K562 (cell line): ENCODE measurements at regions not wholly inside any gene's neighbourhood (a gene's known extent, or its start where the extent isn't known, plus 50 kb on each side); places are given as distances from the start of the nearest gene placed in this dataset.
A peak's percentile ranks its signal among the peaks of the same experiment; 100 is the strongest.

Experiments used
- BCOR ChIP-seq: fragments of 450-650 bp; IDR thresholded peaks from 2 replicates; pipeline ENCODE4 v1.6.1; 2016
- CBX1 ChIP-seq: sonication (generic); IDR thresholded peaks from 2 replicates; pipeline ENCODE4 v1.6.1; 2016; ENCODE audit warnings: antibody characterized with exemption, low read depth, mild to moderate bottlenecking
- CSDE1 ChIP-seq, 2 experiments: fragments of 450-650 bp; IDR thresholded peaks; 2 replicates each; pipeline ENCODE4 v1.6.1; 2016; ENCODE audit warnings: mild to moderate bottlenecking in 1 of 2
- CTCF ChIP-seq, 3 experiments: IDR thresholded peaks in 2 of 3; conservative IDR thresholded peaks in 1 of 3; 2 replicates each; pipeline ENCODE4 v1.5.1; 2011 to 2012; ENCODE audit warnings: low read length in 3 of 3, mild to moderate bottlenecking in 3 of 3, control low read depth in 2 of 3, improper control_type of control experiment in 1 of 3, inconsistent platforms in 1 of 3, low read depth in 1 of 3, mixed read lengths in 1 of 3, moderate library complexity in 1 of 3; ENCODE audit not compliant: insufficient read depth in 2 of 3
- CTCFL ChIP-seq: IDR thresholded peaks from 2 replicates; pipeline ENCODE4 v1.6.1; 2011; ENCODE audit warnings: borderline replicate concordance, low read depth, mild to moderate bottlenecking, moderate library complexity, low read length; ENCODE audit not compliant: insufficient read depth, poor library complexity, severe bottlenecking
- ETV6 ChIP-seq, 3 experiments: fragments of 150-350 bp in 1 of 3; sonication (generic) in 1 of 3; formaldehyde crosslinking in 1 of 3; IDR thresholded peaks; 2 replicates each; pipeline versions ENCODE4 v1.6.1 to v1.8.0; 2014 to 2022; ENCODE audit warnings: borderline replicate concordance in 2 of 3, low read depth in 2 of 3, antibody characterized with exemption in 1 of 3, low read length in 1 of 3, mild to moderate bottlenecking in 1 of 3, missing genetic modification reagents in 1 of 3
- KDM4B ChIP-seq, 2 experiments: fragments of 450-650 bp in 1 of 2; sonication (generic) in 1 of 2; IDR thresholded peaks; 2 replicates each; pipeline ENCODE4 v1.6.1; 2016 to 2017; ENCODE audit warnings: borderline replicate concordance in 2 of 2, antibody characterized with exemption in 1 of 2, low read depth in 1 of 2, mild to moderate bottlenecking in 1 of 2
- MCM5 ChIP-seq: fragments of 450-650 bp; IDR thresholded peaks from 2 replicates; pipeline ENCODE4 v1.6.1; 2016; ENCODE audit warnings: low read depth
- MTA3 ChIP-seq: fragments of 450-650 bp; formaldehyde crosslinking; IDR thresholded peaks from 2 replicates; pipeline ENCODE4 v1.6.1; 2017; ENCODE audit warnings: mild to moderate bottlenecking, borderline replicate concordance
- NRF1 ChIP-seq, 2 experiments: fragments of 450-650 bp; IDR thresholded peaks in 1 of 2; conservative IDR thresholded peaks in 1 of 2; 2 replicates each; pipeline ENCODE4 v1.6.1; 2014; ENCODE audit warnings: mild to moderate bottlenecking in 2 of 2
- RBFOX2 ChIP-seq: fragments of 200-400 bp; formaldehyde crosslinking; IDR thresholded peaks from 2 replicates; pipeline ENCODE4 v1.6.1; 2017; ENCODE audit warnings: low read depth, mild to moderate bottlenecking, low read length, moderate library complexity
- RFX7 ChIP-seq: fragments of 250-450 bp; sonication (Bioruptor Pico); IDR thresholded peaks from 2 replicates; pipeline ENCODE4 v1.5.1; 2021; ENCODE audit warnings: mild to moderate bottlenecking
- SMARCA4 ChIP-seq: fragments of 450-650 bp; IDR thresholded peaks from 2 replicates; pipeline ENCODE4 v1.6.1; 2016
- SP1 ChIP-seq: sonication (generic); formaldehyde crosslinking; IDR thresholded peaks from 2 replicates; pipeline ENCODE4 v1.8.1; 2022; ENCODE audit warnings: mild to moderate bottlenecking, missing genetic modification reagents
- SPI1 ChIP-seq: IDR thresholded peaks from 2 replicates; pipeline ENCODE4 v1.6.1; 2011; ENCODE audit warnings: low read depth, low read length, control low read depth, borderline replicate concordance
- STAG1 ChIP-seq: sonication (generic); formaldehyde crosslinking; IDR thresholded peaks from 2 replicates; pipeline ENCODE4 v1.5.0; 2020; ENCODE audit warnings: missing genetic modification reagents, borderline replicate concordance
- THAP7 ChIP-seq: fragments of 250-450 bp; sonication (Bioruptor Pico); IDR thresholded peaks from 2 replicates; pipeline ENCODE4 v1.5.0; 2021
- YY1 ChIP-seq, 3 experiments: IDR thresholded peaks; 2 replicates each; pipeline ENCODE4 v1.6.1; 2011; ENCODE audit warnings: low read length in 2 of 3, mild to moderate bottlenecking in 2 of 3, moderate library complexity in 2 of 3, borderline replicate concordance in 1 of 3, control low read depth in 1 of 3, low read depth in 1 of 3; ENCODE audit not compliant: insufficient read depth in 3 of 3, insufficient replicate concordance in 2 of 3, control insufficient read depth in 1 of 3, insufficient read length in 1 of 3; ENCODE audit errors: extremely low read depth in 1 of 3
- ZBTB7A ChIP-seq: IDR thresholded peaks from 2 replicates; pipeline ENCODE4 v1.6.1; 2011; ENCODE audit warnings: low read depth, mild to moderate bottlenecking, low read length, moderate library complexity, borderline replicate concordance; ENCODE audit not compliant: control insufficient read depth
- TF ChIP-seq, protein P1 (sequence below): fragments of 450-650 bp; formaldehyde crosslinking; IDR thresholded peaks from 2 replicates; pipeline ENCODE4 v1.4.0; 2022; ENCODE audit warnings: missing genetic modification characterization

DNA sequence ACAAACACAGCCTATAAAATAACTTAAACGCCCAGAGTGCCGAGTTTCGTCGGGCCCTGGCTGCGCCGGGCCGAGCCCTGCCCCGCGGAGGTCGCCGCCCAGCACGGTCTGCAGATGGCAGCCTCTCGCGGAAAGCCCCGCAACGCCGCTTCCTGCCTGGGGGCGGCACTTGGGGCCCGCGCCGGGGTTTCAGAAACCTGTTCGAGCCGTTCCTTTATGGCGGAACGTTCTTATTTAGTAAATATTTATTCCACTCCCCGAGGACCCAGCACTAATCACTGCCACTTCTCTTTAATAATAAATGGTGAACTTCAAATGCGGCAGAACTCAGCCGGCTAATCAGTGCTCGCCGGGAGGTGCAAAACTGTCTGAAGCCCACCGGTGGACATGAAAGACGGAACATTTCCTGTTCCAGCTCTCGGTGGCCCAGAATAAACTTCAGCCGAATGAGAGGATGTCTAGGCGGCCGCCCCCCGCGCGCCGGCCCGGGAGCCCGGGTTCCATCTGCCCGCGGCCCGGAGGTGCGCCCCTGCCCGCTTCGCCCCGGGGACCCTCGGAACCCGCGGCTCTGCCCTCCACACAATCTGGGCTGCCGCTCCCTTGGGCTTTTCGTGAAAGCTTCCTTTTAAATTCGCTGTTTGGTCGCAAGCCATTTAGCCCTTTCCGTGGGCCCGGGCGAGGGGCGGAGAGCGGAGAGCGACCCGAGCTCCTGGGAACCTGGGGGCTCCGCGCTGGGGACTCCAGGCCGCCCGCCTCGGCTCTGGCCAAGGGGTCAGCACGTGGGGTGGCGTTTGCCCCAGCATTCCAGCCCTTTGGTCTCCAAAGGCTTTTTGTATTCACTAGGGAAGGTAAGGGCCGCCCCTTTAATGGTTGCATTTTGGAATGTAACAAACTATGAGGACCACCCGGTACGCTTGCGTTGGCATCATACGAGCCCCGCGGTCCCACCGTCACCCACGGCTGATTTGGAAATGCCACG is 110.8 kb upstream of the ATP11B start (continued):
- TF ChIP-seq CTCF (IDR thresholded peaks at IDR 0.05 in 2 of 3, conservative IDR thresholded peaks at IDR 0.05 in 1 of 3; ENCODE audit: insufficient read depth in 2 of 3, low read depth in 1 of 3, low read length in 3 of 3) (peak; percentile 43 to 97 (median 51); a peak in 5 of 6 replicates), CSDE1 (IDR thresholded peaks at IDR 0.05) (no peak), YY1 (IDR thresholded peaks at IDR 0.05; ENCODE audit: borderline replicate concordance in 1 of 3, control insufficient read depth in 1 of 3, extremely low read depth in 1 of 3, insufficient read depth in 3 of 3, insufficient read length in 1 of 3, insufficient replicate concordance in 2 of 3, low read depth in 1 of 3, low read length in 2 of 3) (peak in 2 of 3 experiments; percentile 55 to 56), CBX1 (no peak), MTA3 (0 out of 2 replicates have a peak, but pooled peaks have one; percentile 16), CTCFL (peak; percentile 77), SPI1 (peak; percentile 11; the same call in 1 of the 2 replicates), ETV6 (IDR thresholded peaks at IDR 0.05; ENCODE audit: borderline replicate concordance in 1 of 2, low read depth in 2 of 2, low read length in 1 of 2) (no peak), ETV6 (CRISPR knock-in tag; IDR thresholded peaks at IDR 0.05; ENCODE audit: borderline replicate concordance) (no peak), NRF1 (conservative IDR thresholded peaks at IDR 0.05 in 1 of 2, IDR thresholded peaks at IDR 0.05 in 1 of 2) (0 out of 4 replicates have a peak, but pooled peaks of 1 of the 2 experiments have one; percentile 17), STAG1 (no peak), MCM5 (no peak), KDM4B (IDR thresholded peaks at IDR 0.05; ENCODE audit: borderline replicate concordance in 2 of 2, low read depth in 1 of 2) (no peak), ZBTB7A (peak; percentile 91), RFX7 (CRISPR knock-in tag) (no peak), BCOR (no peak), RBFOX2 (0 out of 2 replicates have a peak, but pooled peaks have one; percentile 38), SMARCA4 (no peak), THAP7 (no peak), SP1 (no peak)
- TF ChIP-seq, protein P1, sequence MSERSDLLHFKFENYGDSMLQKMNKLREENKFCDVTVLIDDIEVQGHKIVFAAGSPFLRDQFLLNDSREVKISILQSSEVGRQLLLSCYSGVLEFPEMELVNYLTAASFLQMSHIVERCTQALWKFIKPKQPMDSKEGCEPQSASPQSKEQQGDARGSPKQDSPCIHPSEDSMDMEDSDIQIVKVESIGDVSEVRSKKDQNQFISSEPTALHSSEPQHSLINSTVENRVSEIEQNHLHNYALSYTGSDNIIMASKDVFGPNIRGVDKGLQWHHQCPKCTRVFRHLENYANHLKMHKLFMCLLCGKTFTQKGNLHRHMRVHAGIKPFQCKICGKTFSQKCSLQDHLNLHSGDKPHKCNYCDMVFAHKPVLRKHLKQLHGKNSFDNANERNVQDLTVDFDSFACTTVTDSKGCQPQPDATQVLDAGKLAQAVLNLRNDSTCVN (CRISPR knock-in tag): no peak
